HG03460 (cell line): ENCODE measurements at regions not wholly inside any gene's neighbourhood (a gene's known extent, or its start where the extent isn't known, plus 50 kb on each side); places are given as distances from the start of the nearest gene placed in this dataset.

Source experiments
- ATAC-seq: cut with Tn5 transposase; IDR thresholded peaks from one replicate; pipeline ENCODE4 v1.9.1; 2021; ENCODE audit not compliant: unreplicated experiment

GRCh38 chr2:118477111-118477862 is 370.2 kb downstream of the EN1 start:
- no peak for ATAC-seq

- no peak for ATAC-seq
Observed at GRCh38 chr2:118475622-118476205, 371.7 kb downstream of the EN1 start.

GRCh38 chr2:118474541-118474920 is 372.9 kb downstream of the EN1 start:
- no peak for ATAC-seq

GRCh38 chr2:118473846-118474540 is 373.5 kb downstream of the EN1 start:
- no peak for ATAC-seq

GRCh38 chr2:118473241-118473640 is 374.2 kb downstream of the EN1 start:
- no peak for ATAC-seq

- ATAC-seq, result no peak
Observed at GRCh38 chr2:118470297-118470696, 377.2 kb downstream of the EN1 start.

GRCh38 chr2:118469103-118469502 is 378.3 kb downstream of the EN1 start:
- ATAC-seq, result no peak

GRCh38 chr2:118464546-118465265 is 376.4 kb downstream of the INSIG2 start:
- ATAC-seq, result no peak

GRCh38 chr2:118464046-118464445 is 375.8 kb downstream of the INSIG2 start:
- no peak for ATAC-seq

- ATAC-seq, result no peak
Observed at GRCh38 chr2:118460425-118460824, 372.2 kb downstream of the INSIG2 start.

GRCh38 chr2:118459426-118459825 is 371.2 kb downstream of the INSIG2 start:
- ATAC-seq, result no peak

- no peak for ATAC-seq
Observed at GRCh38 chr2:118457951-118458350, 369.7 kb downstream of the INSIG2 start.

- ATAC-seq, result no peak
Observed at GRCh38 chr2:118449401-118449800, 361.1 kb downstream of the INSIG2 start.

GRCh38 chr2:118443596-118443995 is 355.3 kb downstream of the INSIG2 start:
- ATAC-seq, result no peak

- ATAC-seq, result no peak
Observed at GRCh38 chr2:118442996-118443553, 354.8 kb downstream of the INSIG2 start.

GRCh38 chr2:118442046-118442445 is 353.8 kb downstream of the INSIG2 start:
- ATAC-seq, result no peak

- no peak for ATAC-seq
Observed at GRCh38 chr2:118440404-118441098, 352.3 kb downstream of the INSIG2 start.

GRCh38 chr2:118437501-118437900 is 349.2 kb downstream of the INSIG2 start:
- no peak for ATAC-seq

- no peak for ATAC-seq
Observed at GRCh38 chr2:118431997-118432396, 343.7 kb downstream of the INSIG2 start.

GRCh38 chr2:118431586-118431985 is 343.3 kb downstream of the INSIG2 start:
- no peak for ATAC-seq

GRCh38 chr2:118431165-118431517 is 342.9 kb downstream of the INSIG2 start:
- no peak for ATAC-seq
